ENCODE measurements at regions not wholly inside any gene's neighbourhood (a gene's known extent, or its start where the extent isn't known, plus 50 kb on each side); places are given as distances from the start of the nearest gene placed in this dataset.

DNA sequence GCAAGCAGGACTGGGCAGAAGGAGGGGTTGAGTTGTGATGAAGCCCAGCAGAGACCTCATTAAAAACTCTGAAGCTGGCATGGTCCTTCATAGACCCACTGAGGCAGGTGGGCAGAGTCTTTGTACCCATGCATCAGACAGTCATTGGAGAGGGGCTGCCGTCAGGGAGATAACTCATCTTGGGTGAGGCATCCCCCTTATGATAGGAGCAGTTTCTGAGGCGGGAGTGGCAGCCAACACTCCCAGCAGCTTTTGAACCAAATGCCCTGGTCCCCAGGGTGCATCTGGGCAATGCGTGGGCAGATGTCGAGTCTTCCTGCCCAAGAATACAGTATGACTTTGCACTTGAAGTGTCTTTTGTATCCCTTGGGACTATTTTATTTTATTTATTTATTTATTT lies 68.1 kb downstream of the HTR5A start:
- no peaks in the 10 kb centered on the region for H3K27me3 ChIP-seq
- WGBS, 2 donors = 64 to 88% methylated on average over 4 of the region's 4 CpGs
- no peak for ATAC-seq
- no peaks in the 10 kb centered on the region for H3K36me3 ChIP-seq (replicated peaks in 1 of 2; ENCODE audit: insufficient read depth in 1 of 2, low read depth in 2 of 2)
- H3K9me3 ChIP-seq = no peaks in the 10 kb centered on the region
- intact Hi-C loops (cut with DNase I) = no loop called here
- no peaks in the 10 kb centered on the region for H3K4me1 ChIP-seq
- no peak for DNase-seq
- H3K27ac ChIP-seq = no peak overlapping the region
- H3K4me3 ChIP-seq = no peak overlapping the region
- no peak for TF ChIP-seq POLR2A (IDR thresholded peaks at IDR 0.05)
- TF ChIP-seq, protein P1, sequence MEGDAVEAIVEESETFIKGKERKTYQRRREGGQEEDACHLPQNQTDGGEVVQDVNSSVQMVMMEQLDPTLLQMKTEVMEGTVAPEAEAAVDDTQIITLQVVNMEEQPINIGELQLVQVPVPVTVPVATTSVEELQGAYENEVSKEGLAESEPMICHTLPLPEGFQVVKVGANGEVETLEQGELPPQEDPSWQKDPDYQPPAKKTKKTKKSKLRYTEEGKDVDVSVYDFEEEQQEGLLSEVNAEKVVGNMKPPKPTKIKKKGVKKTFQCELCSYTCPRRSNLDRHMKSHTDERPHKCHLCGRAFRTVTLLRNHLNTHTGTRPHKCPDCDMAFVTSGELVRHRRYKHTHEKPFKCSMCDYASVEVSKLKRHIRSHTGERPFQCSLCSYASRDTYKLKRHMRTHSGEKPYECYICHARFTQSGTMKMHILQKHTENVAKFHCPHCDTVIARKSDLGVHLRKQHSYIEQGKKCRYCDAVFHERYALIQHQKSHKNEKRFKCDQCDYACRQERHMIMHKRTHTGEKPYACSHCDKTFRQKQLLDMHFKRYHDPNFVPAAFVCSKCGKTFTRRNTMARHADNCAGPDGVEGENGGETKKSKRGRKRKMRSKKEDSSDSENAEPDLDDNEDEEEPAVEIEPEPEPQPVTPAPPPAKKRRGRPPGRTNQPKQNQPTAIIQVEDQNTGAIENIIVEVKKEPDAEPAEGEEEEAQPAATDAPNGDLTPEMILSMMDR (IDR thresholded peaks at IDR 0.05) = no peak

DNA sequence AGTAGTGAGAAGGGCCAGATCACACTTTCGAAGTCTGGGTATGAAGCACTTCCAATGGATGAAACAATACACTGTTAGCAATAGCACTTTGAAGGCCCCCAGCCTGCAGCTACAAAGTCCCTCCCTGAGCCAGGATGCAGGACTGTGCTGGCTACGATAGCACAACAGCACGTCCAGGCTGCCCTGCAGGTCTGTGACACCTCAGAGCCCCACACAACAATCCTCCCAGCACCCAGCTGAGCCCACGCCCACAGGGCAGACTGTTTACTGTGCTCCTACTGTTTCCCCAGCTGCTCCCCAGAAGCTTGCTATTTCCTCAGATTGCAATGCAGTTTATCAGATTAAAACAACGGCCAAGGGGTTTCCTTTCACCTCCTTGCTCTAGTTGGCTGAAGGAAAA lies 71.4 kb downstream of the HTR5A start:
- 40 to 44% methylated on average over 5 of the region's 5 CpGs for WGBS, 2 donors
- intact Hi-C loops (cut with DNase I) = no loop called here
- Histone ChIP-seq H3K27me3 (no peaks in the 10 kb centered on the region), H3K9me3 (no peaks in the 10 kb centered on the region), H3K4me3 (no peak overlapping the region), H3K4me1 (no peaks in the 10 kb centered on the region), H3K27ac (no peak overlapping the region), H3K36me3 (replicated peaks in 1 of 2; ENCODE audit: insufficient read depth in 1 of 2, low read depth in 2 of 2) (no peaks in the 10 kb centered on the region)
- no peak for ATAC-seq
- TF ChIP-seq POLR2A (IDR thresholded peaks at IDR 0.05) = no peak
- TF ChIP-seq, protein P1 (IDR thresholded peaks at IDR 0.05) = no peak
- no peak for DNase-seq

DNA sequence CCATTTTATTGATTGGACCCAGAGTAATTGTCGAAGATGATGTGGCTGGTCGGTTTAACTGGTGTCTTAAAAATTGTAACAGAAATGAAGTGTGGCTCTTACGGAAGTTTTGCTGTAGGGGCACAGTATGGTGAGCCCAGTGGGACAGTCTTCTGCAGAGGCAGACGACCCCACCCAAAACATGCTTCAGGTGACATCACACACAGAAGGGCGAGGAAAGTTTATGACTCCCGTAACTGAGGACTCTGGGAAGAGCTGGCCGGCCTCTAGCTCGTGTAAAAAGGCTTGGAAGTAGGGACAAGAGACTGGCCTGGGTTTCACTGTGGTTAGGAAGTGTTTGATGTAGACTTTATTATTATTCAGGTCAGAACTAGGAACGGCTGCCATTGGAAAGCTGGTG lies 73.3 kb downstream of the HTR5A start:
- DNase-seq (no peak), ATAC-seq (no peak)
- intact Hi-C loops (cut with DNase I) = no loop called here
- no peaks in the 10 kb centered on the region for H3K27me3 ChIP-seq
- no peaks in the 10 kb centered on the region for H3K4me1 ChIP-seq
- H3K9me3 ChIP-seq = no peaks in the 10 kb centered on the region
- no peaks in the 10 kb centered on the region for H3K36me3 ChIP-seq (replicated peaks in 1 of 2; ENCODE audit: insufficient read depth in 1 of 2, low read depth in 2 of 2)
- no peak overlapping the region for H3K4me3 ChIP-seq
- WGBS, 2 donors = 64 to 67% methylated on average over 9 of the region's 9 CpGs
- H3K27ac ChIP-seq = no peak overlapping the region
- TF ChIP-seq POLR2A (IDR thresholded peaks at IDR 0.05) = no peak
- TF ChIP-seq, protein P1 (IDR thresholded peaks at IDR 0.05) = no peak

DNA sequence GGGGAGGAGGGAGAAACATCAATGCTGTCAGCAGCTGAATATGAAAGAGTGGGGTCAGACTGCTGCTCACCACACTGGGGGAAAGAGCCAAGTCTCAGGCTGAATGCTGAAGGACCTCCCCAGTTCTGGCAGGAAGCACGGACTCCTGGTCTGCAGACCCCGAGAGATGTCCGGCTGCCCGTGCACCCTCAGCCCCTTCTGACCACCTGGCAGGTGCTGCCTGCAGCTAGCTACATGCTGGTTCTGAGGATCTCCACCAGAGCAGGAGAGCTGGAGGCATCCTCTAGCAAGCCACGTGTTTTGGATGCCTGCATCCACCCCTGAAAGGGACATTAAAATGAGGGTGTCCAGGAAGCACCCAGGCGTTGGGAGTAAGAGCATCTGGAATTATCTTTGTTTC lies 74.2 kb downstream of the HTR5A start:
- no peak for ATAC-seq
- Histone ChIP-seq H3K9me3 (no peaks in the 10 kb centered on the region), H3K27me3 (no peaks in the 10 kb centered on the region), H3K4me3 (no peak overlapping the region), H3K27ac (no peak overlapping the region), H3K4me1 (no peaks in the 10 kb centered on the region), H3K36me3 (replicated peaks in 1 of 2; ENCODE audit: insufficient read depth in 1 of 2, low read depth in 2 of 2) (no peaks in the 10 kb centered on the region)
- 45 to 47% methylated on average over 6 of the region's 6 CpGs for WGBS, 2 donors
- no peak for TF ChIP-seq POLR2A (IDR thresholded peaks at IDR 0.05)
- DNase-seq = no peak
- intact Hi-C loops (cut with DNase I) = no loop called here

DNA sequence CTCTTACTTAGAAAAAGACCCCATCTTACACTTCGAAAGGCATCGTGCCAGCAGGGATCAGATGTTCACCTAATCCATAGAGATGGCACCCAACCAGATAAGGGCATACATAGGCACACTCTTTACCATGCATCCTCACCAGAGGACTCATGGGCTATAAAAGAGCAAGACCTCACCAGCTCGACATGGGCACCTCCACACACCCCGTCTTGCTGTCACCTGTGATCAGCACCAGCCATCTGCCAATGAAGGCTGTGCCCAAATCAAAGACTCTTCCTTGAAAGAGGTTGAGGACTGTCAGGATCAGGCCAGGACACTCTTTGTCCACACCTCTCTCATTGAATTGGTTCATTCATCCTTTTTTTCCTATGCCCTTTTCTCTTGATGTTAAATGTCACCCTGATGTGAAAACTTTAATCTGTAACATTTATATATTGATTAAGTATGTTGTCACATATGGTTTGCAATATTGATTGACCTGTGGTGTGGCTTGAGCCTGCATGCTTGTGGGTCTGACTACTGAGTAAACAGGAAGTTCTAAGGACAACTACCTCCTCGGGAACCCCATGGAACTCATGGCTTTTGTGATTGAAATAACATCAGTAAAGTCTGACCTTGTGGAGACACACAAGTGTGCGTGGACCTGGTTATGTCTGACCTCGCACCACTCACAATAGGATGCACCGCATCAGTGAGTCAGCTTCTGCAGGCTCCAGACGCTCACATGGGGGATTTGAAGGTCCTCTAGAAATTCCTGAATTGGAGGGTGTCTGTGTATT lies 75.5 kb downstream of the HTR5A start:
- no peak for TF ChIP-seq POLR2A (IDR thresholded peaks at IDR 0.05)
- TF ChIP-seq, protein P1 (IDR thresholded peaks at IDR 0.05) = no peak
- no peaks in the 10 kb centered on the region for H3K9me3 ChIP-seq
- ATAC-seq = no peak

More for the DNA sequence above, 75.5 kb downstream of the HTR5A start:
- Histone ChIP-seq H3K36me3 (replicated peaks in 1 of 2; ENCODE audit: insufficient read depth in 1 of 2, low read depth in 2 of 2) (no peaks in the 10 kb centered on the region), H3K27me3 (no peaks in the 10 kb centered on the region), H3K27ac (no peak overlapping the region), H3K4me1 (no peaks in the 10 kb centered on the region), H3K4me3 (no peak overlapping the region)
- intact Hi-C loops (cut with DNase I) = no loop called here
- 52 to 59% methylated on average over 8 to 9 of the region's 9 CpGs for WGBS, 2 donors
- no peak for DNase-seq

All from body of pancreas (tissue), 4 donors.